ENCODE measurements at regions not wholly inside any gene's neighbourhood (a gene's known extent, or its start where the extent isn't known, plus 50 kb on each side); places are given as distances from the start of the nearest gene placed in this dataset.

GRCh38 chr20:52817511-52817910 lies 154.6 kb upstream of the TSHZ2 start:
- DNase-seq: no peak

- no peak for DNase-seq
Observed at GRCh38 chr20:52814371-52814770, 157.8 kb upstream of the TSHZ2 start.

- DNase-seq: no peak
Observed at GRCh38 chr20:52812231-52812847, 159.8 kb upstream of the TSHZ2 start.

GRCh38 chr20:52809003-52809402 lies 163.2 kb upstream of the TSHZ2 start:
- no peak for DNase-seq

GRCh38 chr20:52806918-52807317 lies 165.2 kb upstream of the TSHZ2 start:
- DNase-seq: no peak

GRCh38 chr20:52805843-52806242 lies 166.3 kb upstream of the TSHZ2 start:
- no peak for DNase-seq

GRCh38 chr20:52805296-52805571 lies 166.9 kb upstream of the TSHZ2 start:
- DNase-seq: no peak

- DNase-seq: no peak
Observed at GRCh38 chr20:52804497-52805295, 167.5 kb upstream of the TSHZ2 start.

- no peak for DNase-seq
Observed at GRCh38 chr20:52801628-52802006, 170.5 kb upstream of the TSHZ2 start.

- DNase-seq: no peak
Observed at GRCh38 chr20:52800734-52801627, 171.2 kb upstream of the TSHZ2 start.

- no peak for DNase-seq
Observed at GRCh38 chr20:52799130-52799529, 173.0 kb upstream of the TSHZ2 start.

GRCh38 chr20:52798124-52798523 lies 174.0 kb upstream of the TSHZ2 start:
- DNase-seq: no peak

- DNase-seq: no peak
Observed at GRCh38 chr20:52794853-52795252, 177.3 kb upstream of the TSHZ2 start.

- no peak for DNase-seq
Observed at GRCh38 chr20:52793339-52793963, 178.7 kb upstream of the TSHZ2 start.

GRCh38 chr20:52791091-52791490 lies 181.1 kb upstream of the TSHZ2 start:
- no peak for DNase-seq

- DNase-seq: no peak
Observed at GRCh38 chr20:52789716-52790115, 182.4 kb upstream of the TSHZ2 start.

- DNase-seq: no peak
Observed at GRCh38 chr20:52787962-52788361, 184.2 kb upstream of the TSHZ2 start.

GRCh38 chr20:52787216-52787615 lies 184.9 kb upstream of the TSHZ2 start:
- no peak for DNase-seq

GRCh38 chr20:52785679-52786078 lies 186.5 kb upstream of the TSHZ2 start:
- no peak for DNase-seq

- DNase-seq: no peak
Observed at GRCh38 chr20:52783769-52784168, 188.4 kb upstream of the TSHZ2 start.

- DNase-seq: no peak
Observed at GRCh38 chr20:52780462-52780861, 191.7 kb upstream of the TSHZ2 start.

GRCh38 chr20:52779125-52779524 lies 193.0 kb upstream of the TSHZ2 start:
- DNase-seq: no peak

- no peak for DNase-seq
Observed at GRCh38 chr20:52777171-52777570, 195.0 kb upstream of the TSHZ2 start.
